PC-9 (cell line): ENCODE measurements at regions not wholly inside any gene's neighbourhood (a gene's known extent, or its start where the extent isn't known, plus 50 kb on each side); places are given as distances from the start of the nearest gene placed in this dataset.

Experiments used
- CTCF ChIP-seq: fragments of 200-600 bp; sonication (generic); conservative IDR thresholded peaks from 2 replicates; pipeline ENCODE4 v1.6.1; 2017; ENCODE audit warnings: mixed run types, antibody characterized with exemption, mild to moderate bottlenecking, moderate library complexity
- EZH2 ChIP-seq: fragments of 200-600 bp; sonication (generic); IDR thresholded peaks from 2 replicates; pipeline ENCODE4 v1.8.0; 2017; ENCODE audit warnings: antibody characterized with exemption, low read depth

- TF ChIP-seq CTCF (peak; percentile 83), EZH2 (no peak)
Observed at GRCh38 chr7:85554236-85555178, 367.7 kb upstream of the SEMA3D start.
